ES-I3 (cell line): ENCODE measurements at regions not wholly inside any gene's neighbourhood (a gene's known extent, or its start where the extent isn't known, plus 50 kb on each side); places are given as distances from the start of the nearest gene placed in this dataset.

ENCODE experiments used
- H3K36me3 ChIP-seq: 2 replicates; pipeline ENCODE4 v1.6.1; 2013; ENCODE audit warnings: mild to moderate bottlenecking, low read length, control low read depth, moderate library complexity; ENCODE audit not compliant: insufficient read depth
- H3K4me1 ChIP-seq: 2 replicates; pipeline ENCODE4 v1.6.1; 2013; ENCODE audit warnings: mild to moderate bottlenecking, control low read depth, low read length; ENCODE audit not compliant: insufficient read depth
- H3K9ac ChIP-seq: 2 replicates; pipeline ENCODE4 v1.6.1; 2013; ENCODE audit warnings: low read depth, mild to moderate bottlenecking, low read length, moderate library complexity
- H3K9me3 ChIP-seq: 2 replicates; pipeline ENCODE4 v1.6.1; 2013; ENCODE audit warnings: mild to moderate bottlenecking, low read length, moderate library complexity; ENCODE audit not compliant: control insufficient read depth, insufficient read depth

GRCh38 chr20:57070296-57070695 lies 196.1 kb downstream of the BMP7 start:
- H3K9me3 ChIP-seq = no peaks in the 10 kb centered on the region

DNA sequence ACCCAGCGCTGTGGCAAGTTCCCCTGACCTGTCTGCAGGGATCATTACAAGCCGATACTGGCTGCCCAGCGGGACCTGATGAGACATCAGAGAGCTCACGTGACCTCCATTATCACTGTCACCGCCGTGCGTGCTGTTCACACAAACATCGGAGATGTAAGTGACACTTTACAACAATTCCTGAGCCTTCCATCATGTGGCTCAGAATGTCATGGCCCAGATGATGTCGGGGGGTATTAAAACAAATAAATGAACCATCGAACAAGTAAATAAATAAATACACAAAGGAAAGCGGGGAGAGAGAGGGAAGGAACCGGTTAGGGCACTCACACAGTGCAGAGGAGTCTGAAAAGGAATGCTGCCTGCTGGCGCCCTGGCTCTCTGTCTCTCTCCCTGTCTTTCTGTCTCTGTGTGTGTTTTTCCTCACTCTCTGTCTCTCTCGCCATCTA lies 195.1 kb downstream of the BMP7 start:
- Histone ChIP-seq H3K4me1 (peaks cover 25% of the 10 kb centered on the region), H3K9me3 (no peaks in the 10 kb centered on the region), H3K9ac (peak overlapping the region; percentile 40; the same call in 1 of the 2 replicates), H3K36me3 (no peaks in the 10 kb centered on the region)

More at GRCh38 chr20:57070296-57070695, 196.1 kb downstream of the BMP7 start:
- Histone ChIP-seq H3K36me3 (no peaks in the 10 kb centered on the region), H3K9ac (no peak overlapping the region), H3K4me1 (peaks cover 32% of the 10 kb centered on the region)

DNA sequence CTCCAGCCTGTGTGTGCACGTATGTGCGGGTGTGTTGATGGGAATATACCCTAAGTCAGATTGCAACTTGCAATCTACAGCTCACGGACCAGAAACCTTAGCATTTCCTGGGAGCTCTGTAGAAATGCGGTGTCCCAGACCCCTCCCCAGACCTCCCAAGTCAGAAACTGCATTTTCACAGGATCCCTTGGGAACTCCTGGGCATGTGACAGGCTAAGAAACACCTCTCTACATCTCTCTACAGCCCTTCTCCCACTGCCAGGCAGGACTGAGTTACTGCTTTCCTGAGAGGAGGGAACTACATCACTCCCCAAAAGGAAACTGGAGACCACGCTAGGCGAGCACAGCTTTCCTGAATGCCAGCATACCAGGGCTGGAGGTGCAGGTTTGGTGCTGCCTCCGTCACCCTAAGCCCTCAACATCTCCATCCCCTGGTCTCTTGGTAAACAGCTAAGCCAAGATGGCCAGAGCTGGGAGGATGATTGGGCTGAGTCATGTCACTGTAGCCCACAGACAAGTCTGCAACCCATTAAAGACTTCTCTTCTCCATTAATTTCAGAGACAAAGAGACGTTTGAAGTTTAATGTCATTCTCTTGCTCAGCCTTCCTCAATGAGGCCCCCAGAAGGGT lies 194.4 kb downstream of the BMP7 start:
- Histone ChIP-seq H3K4me1 (peaks cover 21% of the 10 kb centered on the region), H3K9me3 (no peaks in the 10 kb centered on the region), H3K36me3 (no peaks in the 10 kb centered on the region), H3K9ac (peak overlapping the region; percentile 40; the same call in 1 of the 2 replicates)

GRCh38 chr20:57073402-57073801 lies 193.0 kb downstream of the BMP7 start:
- no peaks in the 10 kb centered on the region for H3K9me3 ChIP-seq
- no peak overlapping the region for H3K9ac ChIP-seq

DNA sequence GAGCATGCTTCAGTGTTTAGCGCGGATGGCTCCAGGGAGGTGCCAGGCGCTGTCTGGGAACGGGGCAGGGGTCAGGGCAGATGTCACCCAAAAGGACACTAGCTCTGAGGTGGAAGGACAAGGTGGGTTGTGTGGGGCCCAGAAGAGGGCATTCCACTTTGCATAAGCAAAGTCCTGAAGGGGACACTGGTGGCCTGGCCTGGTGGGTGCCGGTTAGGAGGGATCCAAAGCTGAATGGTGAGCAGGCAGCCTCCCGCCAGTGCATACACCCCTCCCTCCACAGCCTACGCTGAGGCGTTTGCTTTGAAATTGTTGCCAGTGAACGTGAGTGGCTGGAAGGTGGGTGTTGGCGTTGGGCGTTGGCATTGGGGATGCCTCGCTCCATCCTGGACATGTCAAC lies 192.1 kb downstream of the BMP7 start:
- H3K4me1 ChIP-seq = peaks cover 15% of the 10 kb centered on the region; the same call in 1 of the 2 replicates
- no peak overlapping the region for H3K9ac ChIP-seq
- no peaks in the 10 kb centered on the region for H3K9me3 ChIP-seq
- H3K36me3 ChIP-seq = no peaks in the 10 kb centered on the region

More at GRCh38 chr20:57073402-57073801, 193.0 kb downstream of the BMP7 start:
- Histone ChIP-seq H3K36me3 (no peaks in the 10 kb centered on the region), H3K4me1 (peaks cover 15% of the 10 kb centered on the region; the same call in 1 of the 2 replicates)

GRCh38 chr20:57075181-57075580 lies 191.3 kb downstream of the BMP7 start:
- Histone ChIP-seq H3K36me3 (no peaks in the 10 kb centered on the region), H3K9ac (no peak overlapping the region), H3K4me1 (peaks cover 15% of the 10 kb centered on the region; the same call in 1 of the 2 replicates), H3K9me3 (peaks cover 4% of the 10 kb centered on the region; the same call in 1 of the 2 replicates)

GRCh38 chr20:57075603-57076002 lies 190.8 kb downstream of the BMP7 start:
- H3K9ac ChIP-seq = no peak overlapping the region

DNA sequence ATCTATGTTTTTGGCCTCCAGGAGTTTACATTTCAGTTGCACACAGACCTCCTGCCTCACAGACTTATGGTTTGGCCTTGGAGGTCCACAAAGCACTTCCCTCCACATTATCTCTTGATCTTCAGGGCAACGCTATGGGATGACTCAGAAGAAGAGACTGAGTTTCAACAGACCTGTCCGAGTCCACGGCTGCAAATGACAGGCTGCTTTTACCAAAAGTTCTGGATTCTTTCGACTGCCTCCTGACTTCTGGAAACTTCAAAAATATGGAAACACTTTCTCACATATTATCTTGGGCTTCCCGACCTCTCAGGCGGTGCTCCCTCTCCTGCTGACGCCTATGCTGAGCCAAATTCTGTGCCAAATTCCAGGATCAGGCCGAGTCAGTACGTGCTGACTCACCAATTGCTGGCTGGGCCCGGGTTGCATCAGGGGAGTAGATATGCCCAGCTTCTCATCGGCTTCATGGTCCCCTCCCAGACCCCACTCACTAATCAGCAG lies 190.2 kb downstream of the BMP7 start:
- H3K4me1 ChIP-seq = peaks cover 10% of the 10 kb centered on the region; the same call in 1 of the 2 replicates
- no peak overlapping the region for H3K9ac ChIP-seq
- no peaks in the 10 kb centered on the region for H3K36me3 ChIP-seq
- peaks cover 4% of the 10 kb centered on the region; the same call in 1 of the 2 replicates for H3K9me3 ChIP-seq

More at GRCh38 chr20:57075603-57076002, 190.8 kb downstream of the BMP7 start:
- Histone ChIP-seq H3K9me3 (peaks cover 4% of the 10 kb centered on the region; the same call in 1 of the 2 replicates), H3K36me3 (no peaks in the 10 kb centered on the region), H3K4me1 (peaks cover 14% of the 10 kb centered on the region; the same call in 1 of the 2 replicates)

GRCh38 chr20:57076951-57077350 lies 189.5 kb downstream of the BMP7 start:
- H3K4me1 ChIP-seq = peaks cover 5% of the 10 kb centered on the region; the same call in 1 of the 2 replicates
- H3K36me3 ChIP-seq = no peaks in the 10 kb centered on the region
- no peak overlapping the region for H3K9ac ChIP-seq
- H3K9me3 ChIP-seq = peaks cover 4% of the 10 kb centered on the region; the same call in 1 of the 2 replicates

DNA sequence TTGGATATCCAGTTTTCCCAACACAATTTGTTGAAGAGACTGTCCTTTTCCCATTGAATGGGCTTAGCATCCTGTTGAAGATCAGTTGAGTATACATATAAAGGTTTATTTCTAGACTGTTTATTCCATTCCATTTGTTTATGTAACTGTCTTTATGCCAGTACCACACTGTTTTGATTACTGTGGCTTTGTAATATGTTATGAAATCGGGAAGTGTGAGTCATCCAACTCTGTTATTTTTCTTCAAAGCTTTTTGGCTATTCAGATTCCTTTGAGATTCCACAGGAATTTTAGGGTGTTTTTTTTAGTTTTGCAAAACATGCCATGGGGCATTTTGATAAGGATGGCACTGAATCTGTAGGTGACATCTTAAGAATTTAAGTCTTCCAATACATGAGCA lies 188.3 kb downstream of the BMP7 start:
- Histone ChIP-seq H3K9me3 (peaks cover 4% of the 10 kb centered on the region; the same call in 1 of the 2 replicates), H3K4me1 (no peaks in the 10 kb centered on the region), H3K36me3 (no peaks in the 10 kb centered on the region), H3K9ac (no peak overlapping the region)

DNA sequence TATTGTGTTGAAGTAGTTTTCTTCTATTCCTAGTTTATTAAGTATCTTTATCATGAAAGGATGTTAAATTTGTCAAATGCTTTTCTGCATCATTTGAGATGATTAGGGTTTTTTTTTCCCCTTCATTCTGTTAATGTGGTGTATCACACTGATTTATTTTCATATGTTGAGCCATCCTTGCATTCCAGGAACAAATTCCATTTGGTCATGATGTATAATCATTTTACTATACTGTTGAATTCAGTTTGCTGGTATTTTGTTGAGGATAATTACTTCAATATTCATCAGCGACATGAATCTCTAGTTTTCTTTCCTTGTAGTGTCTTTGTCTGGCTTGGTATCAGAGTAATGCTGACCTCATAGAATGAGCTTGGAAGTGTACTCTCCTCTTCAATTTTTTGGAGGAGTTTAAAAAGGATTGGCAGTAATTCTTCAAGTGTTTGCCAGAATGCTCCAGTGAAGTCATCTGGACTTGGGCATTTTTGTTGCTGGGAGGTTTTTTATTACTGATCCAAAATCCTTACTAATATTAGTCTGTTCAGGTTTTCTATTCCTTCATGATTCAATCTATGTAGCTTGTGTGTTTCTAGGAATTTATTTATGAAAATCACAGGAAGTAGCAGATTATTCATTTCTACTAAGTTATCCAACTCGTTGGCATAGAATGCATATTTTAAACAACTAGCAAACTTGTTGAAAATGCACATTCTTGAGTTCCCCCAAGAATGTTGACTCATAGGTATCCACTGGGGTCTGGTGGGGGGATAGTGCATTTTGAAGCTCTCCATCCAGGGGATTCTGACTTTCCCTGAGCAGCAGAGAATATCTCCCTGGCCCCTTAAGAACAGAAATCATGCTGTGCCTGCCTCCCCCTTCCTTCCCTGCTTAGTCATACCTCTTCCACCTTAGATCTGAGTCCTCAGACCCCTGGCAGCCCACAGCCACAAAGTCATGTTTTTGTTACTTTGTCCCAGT lies 187.1 kb downstream of the BMP7 start:
- Histone ChIP-seq H3K36me3 (no peaks in the 10 kb centered on the region), H3K4me1 (no peaks in the 10 kb centered on the region), H3K9ac (no peak overlapping the region), H3K9me3 (peaks cover 4% of the 10 kb centered on the region; the same call in 1 of the 2 replicates)

- H3K4me1 ChIP-seq = no peaks in the 10 kb centered on the region
- H3K36me3 ChIP-seq = no peaks in the 10 kb centered on the region
- H3K9ac ChIP-seq = no peak overlapping the region
- H3K9me3 ChIP-seq = peaks cover 4% of the 10 kb centered on the region; the same call in 1 of the 2 replicates
These were observed 185.6 kb downstream of the BMP7 start for GRCh38 chr20:57080796-57081195.

- Histone ChIP-seq H3K9me3 (peaks cover 4% of the 10 kb centered on the region; the same call in 1 of the 2 replicates), H3K9ac (no peak overlapping the region), H3K4me1 (no peaks in the 10 kb centered on the region), H3K36me3 (no peaks in the 10 kb centered on the region)
These were observed 184.0 kb downstream of the BMP7 start for GRCh38 chr20:57082357-57082945.

DNA sequence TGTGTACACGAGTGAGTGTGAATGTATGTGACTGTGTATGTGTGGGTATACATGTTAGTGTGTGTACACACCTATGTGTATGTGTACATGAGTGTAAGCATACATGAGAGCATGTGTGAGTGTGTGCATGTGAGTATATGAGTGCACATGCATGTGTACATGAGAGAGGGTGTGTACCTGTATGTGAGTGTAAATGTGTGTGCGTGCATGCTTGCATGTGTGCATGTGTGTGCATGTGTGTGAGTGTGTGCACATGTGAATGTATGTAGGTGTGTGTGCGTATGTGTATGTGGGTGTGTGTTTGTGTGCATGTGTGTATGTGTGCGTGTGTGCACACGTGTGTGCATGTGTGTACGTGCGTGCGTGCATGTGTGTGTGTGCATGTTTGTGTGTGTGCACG lies 183.4 kb downstream of the BMP7 start:
- Histone ChIP-seq H3K9me3 (peaks cover 4% of the 10 kb centered on the region; the same call in 1 of the 2 replicates), H3K36me3 (no peaks in the 10 kb centered on the region), H3K4me1 (no peaks in the 10 kb centered on the region), H3K9ac (no peak overlapping the region)
